IPS-NIHi11 (cell line): ENCODE measurements at regions not wholly inside any gene's neighbourhood (a gene's known extent, or its start where the extent isn't known, plus 50 kb on each side); places are given as distances from the start of the nearest gene placed in this dataset.

Experiments
- DNase-seq: peaks from one replicate; pipeline ENCODE4 v3.0.0; 2012; ENCODE audit warnings: mixed read lengths, low spot score

- DNase-seq = no peak
These were observed 197.9 kb downstream of the OTOR start for GRCh38 chr20:16946097-16946496.

- DNase-seq = no peak
These were observed 199.3 kb downstream of the OTOR start for GRCh38 chr20:16947479-16947878.

GRCh38 chr20:16951876-16952275 is 203.7 kb downstream of the OTOR start:
- DNase-seq = no peak

- no peak for DNase-seq
These were observed 204.8 kb downstream of the OTOR start for GRCh38 chr20:16952965-16953364.

- no peak for DNase-seq
These were observed 205.7 kb downstream of the OTOR start for GRCh38 chr20:16953858-16954257.

GRCh38 chr20:16955462-16955861 is 207.3 kb downstream of the OTOR start:
- DNase-seq = no peak

- peak; percentile 33 for DNase-seq
These were observed 207.8 kb downstream of the OTOR start for GRCh38 chr20:16955971-16956370.

GRCh38 chr20:16965401-16965800 is 217.2 kb downstream of the OTOR start:
- DNase-seq = no peak

GRCh38 chr20:16966276-16966880 is 218.2 kb downstream of the OTOR start:
- DNase-seq = no peak

- no peak for DNase-seq
These were observed 219.9 kb downstream of the OTOR start for GRCh38 chr20:16968099-16968498.

GRCh38 chr20:16970776-16971175 is 222.6 kb downstream of the OTOR start:
- DNase-seq = no peak

GRCh38 chr20:16974080-16974854 is 226.1 kb downstream of the OTOR start:
- DNase-seq = no peak

GRCh38 chr20:16974855-16975162 is 226.7 kb downstream of the OTOR start:
- no peak for DNase-seq

- no peak for DNase-seq
These were observed 227.5 kb downstream of the OTOR start for GRCh38 chr20:16975682-16976081.

GRCh38 chr20:16978497-16978896 is 230.3 kb downstream of the OTOR start:
- DNase-seq = no peak

- DNase-seq = no peak
These were observed 234.1 kb downstream of the OTOR start for GRCh38 chr20:16982091-16982726.

- no peak for DNase-seq
These were observed 236.3 kb downstream of the OTOR start for GRCh38 chr20:16984481-16984880.

- no peak for DNase-seq
These were observed 223.5 kb upstream of the PCSK2 start for GRCh38 chr20:17003170-17003870.

GRCh38 chr20:17010181-17010580 is 216.7 kb upstream of the PCSK2 start:
- DNase-seq = no peak

GRCh38 chr20:17012546-17013226 is 214.2 kb upstream of the PCSK2 start:
- no peak for DNase-seq

GRCh38 chr20:17014217-17014616 is 212.6 kb upstream of the PCSK2 start:
- DNase-seq = no peak

- no peak for DNase-seq
These were observed 212.0 kb upstream of the PCSK2 start for GRCh38 chr20:17014756-17015366.
